ENCODE measurements at regions not wholly inside any gene's neighbourhood (a gene's known extent, or its start where the extent isn't known, plus 50 kb on each side); places are given as distances from the start of the nearest gene placed in this dataset.

DNA sequence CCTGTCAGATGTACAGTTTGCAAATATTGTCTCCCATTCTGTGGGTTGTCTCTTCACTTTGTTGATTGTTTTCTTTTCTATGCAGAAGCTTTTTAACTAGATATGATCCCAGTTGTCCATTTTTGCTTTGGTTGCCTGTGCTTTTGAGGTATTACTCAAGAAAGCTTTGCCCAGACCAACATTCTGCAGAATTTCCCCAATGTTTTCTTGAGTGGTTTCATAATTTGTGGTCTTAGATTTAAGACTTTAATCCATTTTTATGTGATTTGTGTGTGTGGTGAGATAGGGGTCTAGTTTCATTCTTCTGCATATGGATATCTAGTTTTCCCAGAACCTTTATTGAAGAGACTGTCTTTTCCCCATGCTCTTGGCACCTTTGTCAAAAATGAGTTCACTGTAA lies 116.9 kb downstream of the DUSP10 start:
- no peak for TF ChIP-seq EZH2 (IDR thresholded peaks at IDR 0.05; ENCODE audit: low read length, unreplicated experiment)
- TF ChIP-seq EZH2phosphoT487 (IDR thresholded peaks at IDR 0.05; ENCODE audit: borderline replicate concordance, low read length) = no peak
- TF ChIP-seq, protein P1, sequence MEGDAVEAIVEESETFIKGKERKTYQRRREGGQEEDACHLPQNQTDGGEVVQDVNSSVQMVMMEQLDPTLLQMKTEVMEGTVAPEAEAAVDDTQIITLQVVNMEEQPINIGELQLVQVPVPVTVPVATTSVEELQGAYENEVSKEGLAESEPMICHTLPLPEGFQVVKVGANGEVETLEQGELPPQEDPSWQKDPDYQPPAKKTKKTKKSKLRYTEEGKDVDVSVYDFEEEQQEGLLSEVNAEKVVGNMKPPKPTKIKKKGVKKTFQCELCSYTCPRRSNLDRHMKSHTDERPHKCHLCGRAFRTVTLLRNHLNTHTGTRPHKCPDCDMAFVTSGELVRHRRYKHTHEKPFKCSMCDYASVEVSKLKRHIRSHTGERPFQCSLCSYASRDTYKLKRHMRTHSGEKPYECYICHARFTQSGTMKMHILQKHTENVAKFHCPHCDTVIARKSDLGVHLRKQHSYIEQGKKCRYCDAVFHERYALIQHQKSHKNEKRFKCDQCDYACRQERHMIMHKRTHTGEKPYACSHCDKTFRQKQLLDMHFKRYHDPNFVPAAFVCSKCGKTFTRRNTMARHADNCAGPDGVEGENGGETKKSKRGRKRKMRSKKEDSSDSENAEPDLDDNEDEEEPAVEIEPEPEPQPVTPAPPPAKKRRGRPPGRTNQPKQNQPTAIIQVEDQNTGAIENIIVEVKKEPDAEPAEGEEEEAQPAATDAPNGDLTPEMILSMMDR (conservative IDR thresholded peaks at IDR 0.05; ENCODE audit: low read depth, low read length) = no peak

Measured in PC-3 (cell line).